Chondrocyte (in vitro differentiated cells): ENCODE measurements at regions not wholly inside any gene's neighbourhood (a gene's known extent, or its start where the extent isn't known, plus 50 kb on each side); places are given as distances from the start of the nearest gene placed in this dataset.

Experiments
- DNase-seq: peaks from one replicate; pipeline ENCODE4 v3.0.0; 2021; ENCODE audit warnings: mixed read lengths, low spot score
- H3K27ac Mint-ChIP-seq: one replicate; pipeline ENCODE4 v1.8.0; 2021; ENCODE audit warnings: mild to moderate bottlenecking, moderate library complexity, mixed read lengths; ENCODE audit not compliant: unreplicated experiment
- H3K27me3 Mint-ChIP-seq: 2 replicates; pipeline ENCODE4 v1.8.0; 2021; ENCODE audit warnings: low read depth, mixed read lengths
- H3K36me3 Mint-ChIP-seq: 2 replicates; pipeline ENCODE4 v1.8.0; 2021; ENCODE audit warnings: low read depth, mixed read lengths
- H3K4me1 Mint-ChIP-seq: 2 replicates; pipeline ENCODE4 v1.8.0; 2021; ENCODE audit warnings: low read depth, mild to moderate bottlenecking, mixed read lengths
- H3K4me3 Mint-ChIP-seq: one replicate; pipeline ENCODE4 v1.8.0; 2021; ENCODE audit warnings: mild to moderate bottlenecking, moderate library complexity, mixed read lengths; ENCODE audit not compliant: unreplicated experiment
- H3K9me3 Mint-ChIP-seq: 2 replicates; pipeline ENCODE4 v1.8.0; 2021; ENCODE audit warnings: low read depth, mixed read lengths
- TF ChIP-seq, protein P1 (sequence below): fragments of 200-600 bp; sonication (generic); IDR thresholded peaks from 2 replicates; pipeline ENCODE4 v1.5.0; 2021; ENCODE audit warnings: antibody characterized with exemption, mild to moderate bottlenecking, moderate library complexity

DNA sequence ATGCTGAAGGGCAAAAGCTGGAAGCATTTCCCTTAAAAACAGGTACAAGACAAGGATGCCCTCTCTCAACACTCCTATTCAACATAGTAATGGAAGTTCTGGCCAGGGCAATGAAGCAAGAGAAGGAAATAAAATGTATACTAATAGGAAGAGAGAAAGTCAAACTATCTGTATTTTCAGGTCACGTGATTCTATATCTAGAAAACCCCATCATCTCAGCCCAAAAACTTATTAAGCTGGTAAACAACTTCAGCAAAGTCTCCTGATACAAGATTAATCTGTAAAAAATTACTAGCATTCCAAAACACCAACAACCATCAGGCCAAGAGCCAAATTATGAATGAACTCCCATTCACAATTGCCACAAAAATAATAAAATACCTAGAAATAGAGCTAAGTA is 213.2 kb upstream of the CNTNAP5 start:
- no peak overlapping the region for H3K27ac Mint-ChIP-seq
- no peaks in the 10 kb centered on the region for H3K27me3 Mint-ChIP-seq
- H3K4me1 Mint-ChIP-seq, result no peaks in the 10 kb centered on the region
- no peak for DNase-seq
- no peak overlapping the region for H3K4me3 Mint-ChIP-seq
- peaks cover 36% of the 10 kb centered on the region for H3K9me3 Mint-ChIP-seq
- no peaks in the 10 kb centered on the region for H3K36me3 Mint-ChIP-seq
- TF ChIP-seq, protein P1, sequence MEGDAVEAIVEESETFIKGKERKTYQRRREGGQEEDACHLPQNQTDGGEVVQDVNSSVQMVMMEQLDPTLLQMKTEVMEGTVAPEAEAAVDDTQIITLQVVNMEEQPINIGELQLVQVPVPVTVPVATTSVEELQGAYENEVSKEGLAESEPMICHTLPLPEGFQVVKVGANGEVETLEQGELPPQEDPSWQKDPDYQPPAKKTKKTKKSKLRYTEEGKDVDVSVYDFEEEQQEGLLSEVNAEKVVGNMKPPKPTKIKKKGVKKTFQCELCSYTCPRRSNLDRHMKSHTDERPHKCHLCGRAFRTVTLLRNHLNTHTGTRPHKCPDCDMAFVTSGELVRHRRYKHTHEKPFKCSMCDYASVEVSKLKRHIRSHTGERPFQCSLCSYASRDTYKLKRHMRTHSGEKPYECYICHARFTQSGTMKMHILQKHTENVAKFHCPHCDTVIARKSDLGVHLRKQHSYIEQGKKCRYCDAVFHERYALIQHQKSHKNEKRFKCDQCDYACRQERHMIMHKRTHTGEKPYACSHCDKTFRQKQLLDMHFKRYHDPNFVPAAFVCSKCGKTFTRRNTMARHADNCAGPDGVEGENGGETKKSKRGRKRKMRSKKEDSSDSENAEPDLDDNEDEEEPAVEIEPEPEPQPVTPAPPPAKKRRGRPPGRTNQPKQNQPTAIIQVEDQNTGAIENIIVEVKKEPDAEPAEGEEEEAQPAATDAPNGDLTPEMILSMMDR, result no peak

DNA sequence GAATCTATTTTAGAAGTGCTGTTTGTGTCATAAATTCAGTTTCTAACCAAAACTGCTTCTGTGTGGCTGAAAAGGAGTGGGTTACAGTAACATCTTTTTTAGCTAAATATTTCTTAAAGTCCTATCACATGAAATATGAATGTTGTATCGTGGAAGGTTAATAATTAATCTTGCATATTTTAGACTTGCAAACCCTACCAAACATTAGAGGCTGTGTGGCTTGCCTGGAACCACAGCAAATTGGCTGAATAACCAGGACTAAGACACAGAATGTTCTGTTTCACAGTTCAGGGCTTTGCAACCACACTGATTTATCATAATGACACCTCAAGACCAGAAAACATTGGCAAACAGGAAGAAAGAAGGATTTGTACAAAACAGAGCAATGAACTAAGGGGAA is 208.9 kb upstream of the CNTNAP5 start:
- no peak for DNase-seq
- H3K9me3 Mint-ChIP-seq, result peaks cover 8% of the 10 kb centered on the region
- H3K27me3 Mint-ChIP-seq, result no peaks in the 10 kb centered on the region
- TF ChIP-seq, protein P1, result no peak
- H3K27ac Mint-ChIP-seq, result no peak overlapping the region
- no peaks in the 10 kb centered on the region for H3K36me3 Mint-ChIP-seq
- no peak overlapping the region for H3K4me3 Mint-ChIP-seq
- no peaks in the 10 kb centered on the region for H3K4me1 Mint-ChIP-seq

DNA sequence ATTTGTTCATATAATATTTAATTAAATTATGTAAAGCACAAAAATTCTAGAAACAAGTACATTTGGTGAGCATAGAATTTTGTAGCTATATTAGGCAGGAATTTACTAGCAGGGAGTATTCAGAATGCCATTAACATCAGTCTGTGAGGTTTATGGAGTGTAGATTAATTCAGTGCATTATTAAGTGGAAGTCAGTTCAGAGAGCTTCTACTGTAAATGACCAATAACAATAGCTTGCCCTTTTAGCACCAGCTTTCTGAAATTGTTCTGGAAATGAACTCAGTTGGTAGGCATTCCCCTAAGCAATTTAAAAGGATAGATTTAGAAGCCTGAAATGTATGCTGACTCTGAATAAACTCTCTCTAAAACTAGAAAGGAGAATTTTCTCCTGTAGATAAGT is 208.2 kb upstream of the CNTNAP5 start:
- TF ChIP-seq, protein P1, result no peak
- peaks cover 2% of the 10 kb centered on the region for H3K9me3 Mint-ChIP-seq
- H3K36me3 Mint-ChIP-seq, result no peaks in the 10 kb centered on the region
- H3K27me3 Mint-ChIP-seq, result no peaks in the 10 kb centered on the region
- H3K4me1 Mint-ChIP-seq, result no peaks in the 10 kb centered on the region
- H3K27ac Mint-ChIP-seq, result no peak overlapping the region
- no peak for DNase-seq
- no peak overlapping the region for H3K4me3 Mint-ChIP-seq

DNA sequence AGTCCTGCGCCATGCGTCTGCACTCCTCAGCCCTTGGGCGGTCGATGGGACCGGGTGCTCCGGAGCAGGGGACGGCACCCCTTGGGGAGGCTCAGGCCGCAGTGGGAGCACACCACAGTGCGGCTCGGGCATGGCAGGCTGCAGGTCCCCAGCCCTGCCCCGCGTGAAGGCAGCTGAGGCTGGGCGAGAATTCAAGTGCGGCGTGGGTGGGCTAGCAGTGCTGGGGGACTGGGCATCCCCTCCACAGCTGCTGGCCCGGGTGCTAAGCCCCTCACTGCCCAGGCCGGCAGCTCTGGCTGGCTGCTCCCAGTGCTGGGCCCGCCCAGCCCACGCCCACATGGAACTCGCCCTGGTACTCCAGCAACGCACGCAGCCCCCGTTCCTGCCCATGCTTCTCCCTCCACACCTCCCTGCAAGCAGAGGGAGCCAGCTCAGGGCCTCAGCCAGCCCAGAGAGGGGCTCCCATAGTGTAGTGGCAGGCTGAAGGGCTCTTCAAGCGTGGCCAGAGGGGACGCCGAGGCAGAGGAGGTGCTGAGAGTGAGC is 198.3 kb upstream of the CNTNAP5 start:
- H3K36me3 Mint-ChIP-seq, result no peaks in the 10 kb centered on the region
- no peak overlapping the region for H3K4me3 Mint-ChIP-seq
- peak; percentile 95 for DNase-seq
- TF ChIP-seq, protein P1, result no peak
- no peaks in the 10 kb centered on the region for H3K27me3 Mint-ChIP-seq
- H3K9me3 Mint-ChIP-seq, result peaks cover 17% of the 10 kb centered on the region
- no peak overlapping the region for H3K27ac Mint-ChIP-seq
- no peaks in the 10 kb centered on the region for H3K4me1 Mint-ChIP-seq

DNA sequence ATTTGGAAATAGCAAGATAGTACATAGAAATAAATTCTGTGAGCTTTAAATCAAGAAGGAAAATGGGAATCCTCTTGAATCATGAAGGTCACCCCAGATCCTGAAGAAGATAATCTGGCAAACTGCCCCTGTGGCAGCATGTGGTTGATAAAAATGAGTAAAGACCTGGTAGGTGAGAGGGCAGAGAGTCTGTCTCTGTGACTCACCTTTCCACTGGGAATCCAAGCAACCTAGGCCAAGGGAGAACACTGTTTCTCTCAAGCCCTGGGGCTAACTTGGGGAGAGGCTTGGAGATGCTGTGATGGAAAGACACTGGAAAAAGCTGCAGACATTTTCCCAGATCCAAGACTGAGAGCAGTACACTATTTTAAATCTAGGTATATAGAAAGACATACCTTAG is 185.8 kb upstream of the CNTNAP5 start:
- H3K4me3 Mint-ChIP-seq, result no peak overlapping the region
- no peaks in the 10 kb centered on the region for H3K4me1 Mint-ChIP-seq
- TF ChIP-seq, protein P1, result no peak
- H3K9me3 Mint-ChIP-seq, result peaks cover 63% of the 10 kb centered on the region
- H3K36me3 Mint-ChIP-seq, result no peaks in the 10 kb centered on the region
- no peak for DNase-seq
- H3K27ac Mint-ChIP-seq, result no peak overlapping the region
- H3K27me3 Mint-ChIP-seq, result no peaks in the 10 kb centered on the region
